Fibroblast of villous mesenchyme (primary cell): ENCODE measurements at regions not wholly inside any gene's neighbourhood (a gene's known extent, or its start where the extent isn't known, plus 50 kb on each side); places are given as distances from the start of the nearest gene placed in this dataset.
"Not testable (repeated sequence)": the region's sequence is repeated elsewhere in the genome, so short reads cannot be mapped to it uniquely, and the experiment has no call there.

Experiments
- DNase-seq: peaks from one replicate; pipeline ENCODE4 v3.0.0-alpha.2; 2010; ENCODE audit warnings: low read depth
- H3K4me3 ChIP-seq: 2 replicates; pipeline ENCODE4 v1.5.1; 2011; ENCODE audit warnings: low read depth, mild to moderate bottlenecking, low read length
- CTCF ChIP-seq: IDR thresholded peaks from 2 replicates; pipeline ENCODE4 v1.5.1; 2012; ENCODE audit warnings: low read depth, mild to moderate bottlenecking, low read length; ENCODE audit not compliant: insufficient read depth

- TF ChIP-seq CTCF: no peak
- no peak for DNase-seq
- H3K4me3 ChIP-seq: no peak overlapping the region
These were observed 724.6 kb upstream of the NRP1 start for GRCh38 chr10:34058845-34059614.

GRCh38 chr10:34055410-34055985 is 721.0 kb upstream of the NRP1 start:
- not testable (repeated sequence) for DNase-seq, H3K4me3 ChIP-seq

- peak; percentile 88 for DNase-seq
- no peak for TF ChIP-seq CTCF
- no peak overlapping the region for H3K4me3 ChIP-seq
These were observed 715.4 kb upstream of the NRP1 start for GRCh38 chr10:34049887-34050286.

GRCh38 chr10:34049469-34049868 is 715.0 kb upstream of the NRP1 start:
- DNase-seq: no peak

GRCh38 chr10:34047389-34047788 is 712.9 kb upstream of the NRP1 start:
- no peak for TF ChIP-seq CTCF
- DNase-seq: no peak
- no peak overlapping the region for H3K4me3 ChIP-seq

More at GRCh38 chr10:34049469-34049868, 715.0 kb upstream of the NRP1 start:
- no peak for TF ChIP-seq CTCF
- H3K4me3 ChIP-seq: no peak overlapping the region

GRCh38 chr10:34046506-34047034 is 712.1 kb upstream of the NRP1 start:
- DNase-seq: peak; percentile 43
- no peak overlapping the region for H3K4me3 ChIP-seq
- no peak for TF ChIP-seq CTCF

- DNase-seq: peak; percentile 62
These were observed 711.2 kb upstream of the NRP1 start for GRCh38 chr10:34045571-34046190.

More at GRCh38 chr10:34045571-34046190, 711.2 kb upstream of the NRP1 start:
- TF ChIP-seq CTCF: no peak
- H3K4me3 ChIP-seq: no peak overlapping the region
